Liver (tissue), 8 donors: ENCODE measurements at regions not wholly inside any gene's neighbourhood (a gene's known extent, or its start where the extent isn't known, plus 50 kb on each side); places are given as distances from the start of the nearest gene placed in this dataset.

ENCODE experiments used
- DNase-seq: peaks from one replicate; pipeline ENCODE4 v3.0.0-alpha.2; 2017; ENCODE audit warnings: low spot score
- H3K27ac ChIP-seq, 2 donors: one replicate each; pipeline ENCODE4 v1.7.0; 2013; ENCODE audit warnings: inconsistent platforms in 2 of 2, low read length in 2 of 2, control low read depth in 1 of 2, low read depth in 1 of 2, mild to moderate bottlenecking in 1 of 2
- H3K27me3 ChIP-seq, 4 donors: one replicate each; pipeline versions ENCODE4 v1.6.1 to v1.7.0; 2013; ENCODE audit warnings: low read length in 3 of 4, inconsistent platforms in 1 of 4, mild to moderate bottlenecking in 1 of 4, moderate library complexity in 1 of 4; ENCODE audit not compliant: control insufficient read depth in 4 of 4, insufficient read depth in 4 of 4
- H3K36me3 ChIP-seq, 4 donors: one replicate each; pipeline versions ENCODE4 v1.6.1 to v1.7.0; 2013; ENCODE audit warnings: low read length in 3 of 4, mild to moderate bottlenecking in 3 of 4, low read depth in 1 of 4, moderate library complexity in 1 of 4; ENCODE audit not compliant: control insufficient read depth in 4 of 4, insufficient read depth in 3 of 4
- H3K4me1 ChIP-seq, 4 donors: one replicate each; pipeline versions ENCODE4 v1.6.1 to v1.7.0; 2013; ENCODE audit warnings: low read length in 3 of 4, mild to moderate bottlenecking in 3 of 4, moderate library complexity in 1 of 4; ENCODE audit not compliant: control insufficient read depth in 4 of 4, insufficient read depth in 4 of 4
- H3K4me3 ChIP-seq, 3 donors: one replicate each; pipeline versions ENCODE4 v1.6.1 to v1.7.0; 2013; ENCODE audit warnings: low read length in 3 of 3, control low read depth in 1 of 3, low read depth in 1 of 3, mild to moderate bottlenecking in 1 of 3
- H3K9ac ChIP-seq, 2 donors: one replicate each; pipeline ENCODE4 v1.7.0; 2013; ENCODE audit warnings: low read length in 2 of 2, mild to moderate bottlenecking in 2 of 2, moderate library complexity in 2 of 2, control low read depth in 1 of 2, low read depth in 1 of 2
- H3K9me3 ChIP-seq, 4 donors: one replicate each; pipeline versions ENCODE4 v1.6.1 to v1.7.0; 2013; ENCODE audit warnings: low read length in 3 of 4; ENCODE audit not compliant: control insufficient read depth in 4 of 4
- CTCF ChIP-seq: fragments of 150-350 bp; IDR thresholded peaks from 2 replicates; pipeline ENCODE4 v1.5.1; 2017; ENCODE audit warnings: improper control_type of control experiment, low read depth, low read length; ENCODE audit not compliant: missing input control
- EGR1 ChIP-seq, 2 donors: IDR thresholded peaks; 2 replicates each; pipeline ENCODE4 v1.6.1; 2016 to 2018; ENCODE audit warnings: antibody characterized with exemption in 2 of 2, low read depth in 2 of 2
- FOXA1 ChIP-seq: IDR thresholded peaks from 2 replicates; pipeline ENCODE4 v1.6.1; 2016; ENCODE audit warnings: antibody characterized with exemption
- GABPA ChIP-seq, 2 donors: IDR thresholded peaks in 1 of 2; conservative IDR thresholded peaks in 1 of 2; 2 replicates each; pipeline ENCODE4 v1.6.1; 2016; ENCODE audit warnings: antibody characterized with exemption in 2 of 2, mild to moderate bottlenecking in 1 of 2, moderate library complexity in 1 of 2
- HNF4A ChIP-seq, 2 donors: conservative IDR thresholded peaks; 2 replicates each; pipeline ENCODE4 v1.6.1; 2016; ENCODE audit warnings: antibody characterized with exemption in 2 of 2, mild to moderate bottlenecking in 2 of 2
- JUND ChIP-seq, 2 donors: IDR thresholded peaks; 2 replicates each; pipeline ENCODE4 v1.6.1; 2016; ENCODE audit warnings: antibody characterized with exemption in 2 of 2
- MAX ChIP-seq: IDR thresholded peaks from 2 replicates; pipeline ENCODE4 v1.6.1; 2016; ENCODE audit warnings: antibody characterized with exemption
- NR2F2 ChIP-seq: IDR thresholded peaks from 2 replicates; pipeline ENCODE4 v1.6.1; 2016; ENCODE audit warnings: antibody characterized with exemption
- RAD21 ChIP-seq, 2 donors: IDR thresholded peaks; 2 replicates each; pipeline ENCODE4 v1.6.1; 2016; ENCODE audit warnings: antibody characterized with exemption in 2 of 2, mild to moderate bottlenecking in 2 of 2
- REST ChIP-seq: IDR thresholded peaks from 2 replicates; pipeline ENCODE4 v1.6.1; 2016; ENCODE audit warnings: antibody characterized with exemption, mild to moderate bottlenecking
- RXRA ChIP-seq, 2 donors: IDR thresholded peaks; 2 replicates each; pipeline ENCODE4 v1.6.1; 2017 to 2018; ENCODE audit warnings: antibody characterized with exemption in 2 of 2, mild to moderate bottlenecking in 1 of 2
- SP1 ChIP-seq: IDR thresholded peaks from 2 replicates; pipeline ENCODE4 v1.6.1; 2018; ENCODE audit warnings: antibody characterized with exemption, mild to moderate bottlenecking
- TAF1 ChIP-seq: conservative IDR thresholded peaks from 2 replicates; pipeline ENCODE4 v1.6.1; 2016; ENCODE audit warnings: antibody characterized with exemption, mild to moderate bottlenecking
- YY1 ChIP-seq: IDR thresholded peaks from 2 replicates; pipeline ENCODE4 v1.6.1; 2016; ENCODE audit warnings: antibody characterized with exemption, mild to moderate bottlenecking
- ZBTB33 ChIP-seq: IDR thresholded peaks from 2 replicates; pipeline ENCODE4 v1.6.1; 2016; ENCODE audit warnings: antibody characterized with exemption
- WGBS: extraction: QIAGEN DNeasy Blood & Tissue Kit; methylation state at CpG from one replicate; pipeline ENCODE4 v1.1.7; 2013; 5-methylcytosine and 5-hydroxymethylcytosine counted together
- donor health status: healthy.
- donor health status: healthy.
- donor health status: healthy.
- donor health status: healthy.
- donor health status: healthy.

- Histone ChIP-seq H3K27ac (no peak overlapping the region), H3K9me3 (no peaks in the 10 kb centered on the region), H3K9ac (no peak overlapping the region), H3K4me3 (no peak overlapping the region), H3K36me3 (no peaks in the 10 kb centered on the region), H3K27me3 (no peaks in the 10 kb centered on the region), H3K4me1 (no peaks in the 10 kb centered on the region)
- WGBS = 73% methylated on average over 2 of the region's 2 CpGs
- DNase-seq = no peak
- TF ChIP-seq REST (no peak), GABPA (IDR thresholded peaks at IDR 0.05 in 1 of 2, conservative IDR thresholded peaks at IDR 0.05 in 1 of 2) (no peak), YY1 (no peak), RXRA (IDR thresholded peaks at IDR 0.05) (no peak), CTCF (no peak), FOXA1 (no peak), SP1 (no peak), EGR1 (IDR thresholded peaks at IDR 0.05; ENCODE audit: low read depth in 2 of 2) (no peak)
Observed at GRCh38 chr21:14751602-14752344, 205.7 kb upstream of the SAMSN1 start.

- H3K9ac ChIP-seq = no peak overlapping the region
- H3K27me3 ChIP-seq = no peaks in the 10 kb centered on the region
- no peak overlapping the region for H3K27ac ChIP-seq
- no peak for DNase-seq
- no peak overlapping the region for H3K4me3 ChIP-seq
- WGBS = 93% methylated on average over 3 of the region's 3 CpGs
- H3K36me3 ChIP-seq = no peaks in the 10 kb centered on the region
- no peaks in the 10 kb centered on the region for H3K4me1 ChIP-seq
- TF ChIP-seq JUND (IDR thresholded peaks at IDR 0.05) (no peak), MAX (no peak), GABPA (IDR thresholded peaks at IDR 0.05 in 1 of 2, conservative IDR thresholded peaks at IDR 0.05 in 1 of 2) (no peak), ZBTB33 (no peak), HNF4A (conservative IDR thresholded peaks at IDR 0.05) (no peak), RAD21 (IDR thresholded peaks at IDR 0.05) (no peak), TAF1 (no peak), EGR1 (IDR thresholded peaks at IDR 0.05; ENCODE audit: low read depth in 2 of 2) (no peak), SP1 (no peak), FOXA1 (no peak), NR2F2 (no peak), CTCF (no peak)
- no peaks in the 10 kb centered on the region for H3K9me3 ChIP-seq
Observed at GRCh38 chr21:14751011-14751410, 204.9 kb upstream of the SAMSN1 start.
